ENCODE measurements at regions not wholly inside any gene's neighbourhood (a gene's known extent, or its start where the extent isn't known, plus 50 kb on each side); places are given as distances from the start of the nearest gene placed in this dataset.
"Not testable (repeated sequence)": the region's sequence is repeated elsewhere in the genome, so short reads cannot be mapped to it uniquely, and the experiment has no call there.

GRCh38 chr6:10180138-10181074 lies 234.5 kb downstream of the TFAP2A start:
- DNase-seq (ENCODE audit: low spot score) = no peak

GRCh38 chr6:10177704-10178103 lies 237.2 kb downstream of the TFAP2A start:
- DNase-seq (ENCODE audit: low spot score) = peak; percentile 86

GRCh38 chr6:10175362-10175761 lies 239.5 kb downstream of the TFAP2A start:
- no peak for DNase-seq (ENCODE audit: low spot score)

GRCh38 chr6:10174761-10175160 lies 240.1 kb downstream of the TFAP2A start:
- DNase-seq (ENCODE audit: low spot score) = no peak

DNA sequence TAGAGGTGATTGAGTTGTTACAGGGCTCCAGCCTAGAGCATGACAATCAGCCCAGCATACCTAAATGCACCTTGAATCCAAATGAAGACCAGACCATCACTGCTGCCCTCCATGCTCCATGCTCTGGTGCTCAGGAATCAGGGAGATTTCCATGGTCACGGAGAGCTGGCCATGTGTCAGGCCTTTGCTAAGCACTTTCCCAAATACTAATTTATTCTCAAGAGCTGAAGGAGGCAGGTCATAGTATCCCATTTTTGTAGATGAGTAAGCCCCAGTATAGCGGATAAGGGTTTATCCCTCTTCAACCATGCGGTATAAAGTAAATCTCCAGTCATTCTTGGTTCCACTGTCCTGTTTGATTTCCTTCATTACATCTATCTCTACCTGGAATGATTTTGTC lies 240.8 kb downstream of the TFAP2A start:
- DNase-seq (ENCODE audit: low spot score) = no peak

DNA sequence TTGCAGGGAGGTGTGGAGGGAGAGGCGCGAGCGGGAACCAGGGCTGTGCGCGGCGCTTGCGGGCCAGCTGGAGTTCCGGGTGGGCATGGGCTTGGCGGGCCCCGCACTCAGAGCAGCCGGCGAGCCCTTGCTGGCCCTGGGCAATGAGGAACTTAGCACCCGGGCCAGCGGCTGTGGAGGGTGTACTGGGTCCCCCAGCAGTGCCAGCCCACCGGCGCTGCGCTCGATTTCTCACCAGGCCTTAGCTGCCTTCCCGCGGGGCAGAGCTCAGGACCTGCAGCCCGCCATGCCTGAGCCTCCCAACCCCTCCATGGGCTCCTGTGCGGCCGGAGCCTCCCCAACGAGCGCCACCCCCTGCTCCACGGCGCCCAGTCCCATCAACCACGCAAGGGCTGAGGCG lies 243.2 kb downstream of the TFAP2A start:
- not testable (repeated sequence) for DNase-seq (ENCODE audit: low spot score)

GRCh38 chr6:10170816-10171215 lies 244.1 kb downstream of the TFAP2A start:
- no peak for DNase-seq (ENCODE audit: low spot score)

DNA sequence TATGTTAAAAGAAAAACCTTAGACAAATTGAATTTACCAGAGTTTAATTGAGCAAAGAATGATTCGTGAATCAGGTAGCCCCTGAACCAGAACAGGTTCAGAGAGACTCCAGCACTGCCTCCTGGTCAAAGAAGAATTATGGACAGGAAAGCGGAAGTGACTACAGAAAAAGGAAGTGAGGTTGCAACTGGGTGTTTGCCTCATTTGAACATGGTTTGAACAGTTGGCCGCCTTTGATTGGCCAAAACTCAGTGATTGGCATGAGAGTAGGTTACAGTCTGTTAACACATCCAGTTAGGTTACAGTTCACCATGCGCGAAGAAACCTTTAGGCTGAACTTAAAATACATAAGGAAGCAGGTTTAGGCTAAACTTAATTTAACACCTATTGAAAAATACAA lies 248.8 kb downstream of the TFAP2A start:
- DNase-seq (ENCODE audit: low spot score) = no peak

- DNase-seq (ENCODE audit: low spot score) = no peak
Observed at GRCh38 chr6:10163203-10163962, 251.5 kb downstream of the TFAP2A start.

- DNase-seq (ENCODE audit: low spot score) = no peak
Observed at GRCh38 chr6:10156875-10157274, 258.0 kb downstream of the TFAP2A start.

- no peak for DNase-seq (ENCODE audit: low spot score)
Observed at GRCh38 chr6:10154251-10154650, 260.6 kb downstream of the TFAP2A start.

DNA sequence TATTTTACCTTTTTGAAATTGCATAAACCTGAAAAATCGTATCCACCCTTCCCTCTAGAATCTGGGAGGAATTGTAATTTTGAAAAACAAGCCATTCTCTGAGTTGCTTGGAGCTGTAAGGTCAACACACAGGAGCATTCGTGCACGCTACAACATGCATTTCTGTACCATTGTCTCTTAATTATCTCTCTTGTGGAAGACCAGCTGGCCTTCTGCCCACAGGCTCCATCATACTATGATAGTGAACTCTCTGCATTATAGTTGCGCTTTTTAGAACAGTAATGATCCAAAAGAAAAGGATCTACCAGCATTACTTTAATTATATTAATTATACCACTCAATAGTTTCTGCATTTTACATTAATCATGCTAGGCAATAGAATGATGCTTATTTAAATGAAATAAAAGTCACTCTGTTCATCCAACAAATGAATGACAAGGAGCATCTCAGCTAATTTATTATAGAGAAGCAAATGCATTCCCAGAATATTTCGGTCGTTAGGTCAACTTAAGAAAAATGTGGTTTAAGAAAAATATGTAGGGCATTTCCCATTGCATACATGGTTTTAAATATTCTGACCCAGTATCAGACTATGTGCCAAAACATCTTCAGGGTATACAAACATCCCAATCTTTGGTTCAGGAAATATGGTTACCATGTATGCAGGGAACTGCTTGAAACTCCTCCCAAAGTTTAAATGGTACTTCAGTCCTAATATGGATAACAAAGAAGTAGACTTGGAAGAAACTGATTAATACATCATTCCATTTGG lies 263.5 kb downstream of the TFAP2A start:
- peak; percentile 67 for DNase-seq (ENCODE audit: low spot score)

DNA sequence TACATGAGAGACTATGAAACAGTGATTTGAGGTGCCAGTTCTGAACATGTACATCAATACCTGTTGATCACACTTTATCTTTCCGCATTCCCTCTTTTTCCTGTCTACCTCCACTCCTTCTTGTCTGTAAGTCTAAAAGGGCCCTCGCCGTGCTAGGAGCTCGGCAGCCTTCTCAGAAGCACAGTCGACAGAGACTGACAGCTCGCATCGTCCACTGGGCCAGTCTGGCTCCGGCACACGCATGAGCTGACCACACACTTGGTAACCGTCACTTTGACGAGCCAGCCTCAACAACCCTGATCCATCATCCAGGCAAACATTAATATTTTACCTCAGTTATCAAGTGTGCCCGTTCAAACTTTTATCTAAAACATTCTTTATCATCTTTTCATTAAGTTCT lies 265.3 kb downstream of the TFAP2A start:
- no peak for DNase-seq (ENCODE audit: low spot score)

- DNase-seq (ENCODE audit: low spot score) = peak; percentile 33
Observed at GRCh38 chr6:10146715-10147451, 268.0 kb downstream of the TFAP2A start.

GRCh38 chr6:10144772-10145171 lies 270.1 kb downstream of the TFAP2A start:
- DNase-seq (ENCODE audit: low spot score) = no peak

- DNase-seq (ENCODE audit: low spot score) = no peak
Observed at GRCh38 chr6:10141746-10142443, 273.0 kb downstream of the TFAP2A start.

DNA sequence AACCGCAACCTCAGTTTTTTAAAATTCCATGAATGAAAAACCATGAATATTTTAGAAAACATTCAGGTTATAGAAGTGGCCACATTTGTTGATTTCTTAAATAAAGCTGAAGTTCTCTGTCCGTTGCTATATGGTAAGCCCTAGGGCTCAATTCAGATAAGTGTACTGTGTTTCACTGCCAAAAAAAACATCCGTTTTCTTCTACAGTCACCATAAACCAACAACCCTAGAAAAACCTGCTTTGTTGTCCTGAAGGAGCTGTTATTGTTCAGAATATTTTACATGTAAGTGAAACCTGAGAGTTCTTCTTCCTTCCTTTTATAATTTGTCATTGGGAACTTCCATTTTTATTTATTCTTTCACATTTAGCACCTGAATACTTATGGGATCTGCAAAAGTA lies 274.1 kb downstream of the TFAP2A start:
- DNase-seq (ENCODE audit: low spot score) = peak; percentile 56

- no peak for DNase-seq (ENCODE audit: low spot score)
Observed at GRCh38 chr6:10140136-10140535, 274.7 kb downstream of the TFAP2A start.

DNA sequence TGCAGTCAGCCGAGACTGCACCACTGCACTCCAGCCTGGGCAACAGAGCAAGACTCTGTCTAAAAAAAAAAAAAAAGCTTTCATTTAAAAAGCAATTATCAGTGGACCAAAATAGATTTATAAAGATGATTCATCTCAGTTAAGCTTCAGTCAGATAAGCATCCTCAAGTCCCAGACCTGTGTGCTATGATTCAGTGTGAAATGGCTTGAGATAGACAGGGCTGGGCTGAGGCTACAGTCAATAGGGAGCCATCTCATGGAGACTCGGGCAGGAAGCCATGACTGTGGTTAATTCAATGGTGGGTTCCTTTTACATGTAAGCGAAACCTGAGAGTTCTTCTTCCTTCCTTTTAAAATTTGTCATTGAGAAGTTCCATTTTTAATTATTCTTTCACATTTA lies 276.0 kb downstream of the TFAP2A start:
- peak; percentile 94 for DNase-seq (ENCODE audit: low spot score)

- no peak for DNase-seq (ENCODE audit: low spot score)
Observed at GRCh38 chr6:10136636-10137035, 278.2 kb downstream of the TFAP2A start.

- DNase-seq (ENCODE audit: low spot score) = not testable (repeated sequence)
Observed at GRCh38 chr6:10134185-10134584, 280.7 kb downstream of the TFAP2A start.

Data from A172 (cell line).